Neuronal stem cell (in vitro differentiated cells): ENCODE measurements at regions not wholly inside any gene's neighbourhood (a gene's known extent, or its start where the extent isn't known, plus 50 kb on each side); places are given as distances from the start of the nearest gene placed in this dataset.

Experiments
- DNase-seq: peaks from one replicate; pipeline ENCODE4 v3.0.0-alpha.2; 2013; ENCODE audit warnings: low spot score
- H2AFZ ChIP-seq: one replicate; pipeline ENCODE4 v1.6.1; 2013; ENCODE audit warnings: mild to moderate bottlenecking, low read length, inconsistent platforms
- H2AK5ac ChIP-seq: 2 replicates; pipeline ENCODE4 v1.6.1; 2013; ENCODE audit warnings: low read depth, mild to moderate bottlenecking, inconsistent platforms, low read length, moderate library complexity, mixed read lengths
- H2BK120ac ChIP-seq: 2 replicates; pipeline ENCODE4 v1.6.1; 2013; ENCODE audit warnings: low read depth, mild to moderate bottlenecking, inconsistent platforms, low read length, moderate library complexity, mixed read lengths
- H2BK12ac ChIP-seq: one replicate; pipeline ENCODE4 v1.6.1; 2013; ENCODE audit warnings: low read length, inconsistent platforms
- H2BK15ac ChIP-seq: 2 replicates; pipeline ENCODE4 v1.6.1; 2013; ENCODE audit warnings: mild to moderate bottlenecking, low read length, inconsistent platforms, mixed read lengths
- H2BK5ac ChIP-seq: one replicate; pipeline ENCODE4 v1.6.1; 2013; ENCODE audit warnings: inconsistent platforms, mild to moderate bottlenecking, low read length, moderate library complexity
- H3K14ac ChIP-seq: one replicate; pipeline ENCODE4 v1.6.1; 2013; ENCODE audit warnings: low read length, inconsistent platforms
- H3K18ac ChIP-seq: 2 replicates; pipeline ENCODE4 v1.6.1; 2013; ENCODE audit warnings: low read length, inconsistent platforms
- H3K23ac ChIP-seq: 2 replicates; pipeline ENCODE4 v1.6.1; 2013; ENCODE audit warnings: low read depth, mild to moderate bottlenecking, mixed read lengths, low read length, inconsistent platforms; ENCODE audit not compliant: poor library complexity
- H3K27ac ChIP-seq: replicated peaks from 3 replicates; pipeline ENCODE4 v1.5.1; 2013; ENCODE audit warnings: low read length, inconsistent platforms
- H3K27me3 ChIP-seq, 3 experiments: 2 replicates each; pipeline ENCODE4 v1.6.1; 2013; ENCODE audit warnings: low read length in 3 of 3, mild to moderate bottlenecking in 2 of 3, inconsistent platforms in 1 of 3, low read depth in 1 of 3, mixed read lengths in 1 of 3, moderate library complexity in 1 of 3; ENCODE audit not compliant: control insufficient read depth in 3 of 3, insufficient read depth in 3 of 3
- H3K36me3 ChIP-seq, 2 donors: replicated peaks in 1 of 2; 2 replicates each; pipeline ENCODE4 v1.6.1; 2013; ENCODE audit warnings: low read length in 2 of 2; ENCODE audit not compliant: control insufficient read depth in 2 of 2, insufficient read depth in 2 of 2
- H3K4ac ChIP-seq: 2 replicates; pipeline ENCODE4 v1.6.1; 2013; ENCODE audit warnings: inconsistent platforms, mild to moderate bottlenecking, low read length, moderate library complexity
- H3K4me1 ChIP-seq, 2 donors: 1 replicate in 1 of 2; 2 replicates in 1 of 2; pipeline ENCODE4 v1.6.1; 2013; ENCODE audit warnings: low read length in 2 of 2, low read depth in 1 of 2; ENCODE audit not compliant: control insufficient read depth in 2 of 2, insufficient read depth in 1 of 2
- H3K4me2 ChIP-seq: one replicate; pipeline ENCODE4 v1.6.1; 2013; ENCODE audit warnings: mild to moderate bottlenecking, low read length, inconsistent platforms; ENCODE audit not compliant: insufficient read depth, poor library complexity, severe bottlenecking
- H3K4me3 ChIP-seq, 2 donors: 2 replicates each; pipeline ENCODE4 v1.5.1; 2013; ENCODE audit warnings: low read length in 2 of 2, mild to moderate bottlenecking in 2 of 2, inconsistent platforms in 1 of 2, moderate library complexity in 1 of 2
- H3K79me1 ChIP-seq: one replicate; pipeline ENCODE4 v1.6.1; 2013; ENCODE audit warnings: low read depth, mild to moderate bottlenecking, inconsistent platforms, low read length, moderate library complexity
- H3K9ac ChIP-seq: one replicate; pipeline ENCODE4 v1.6.1; 2013; ENCODE audit warnings: mild to moderate bottlenecking, low read depth, low read length, inconsistent platforms; ENCODE audit not compliant: poor library complexity
- H3K9me3 ChIP-seq, 2 donors: replicated peaks in 1 of 2; 2 replicates each; pipeline versions ENCODE3 to v1.6.1; 2013; ENCODE audit warnings: low read length in 2 of 2, mild to moderate bottlenecking in 2 of 2, inconsistent platforms in 1 of 2, low read depth in 1 of 2, mixed read lengths in 1 of 2, moderate library complexity in 1 of 2; ENCODE audit not compliant: control insufficient read depth in 2 of 2, insufficient read depth in 1 of 2
- H4K8ac ChIP-seq: one replicate; pipeline ENCODE4 v1.6.1; 2013; ENCODE audit warnings: low read depth, mild to moderate bottlenecking, inconsistent platforms, low read length, moderate library complexity
- H4K91ac ChIP-seq: one replicate; pipeline ENCODE4 v1.6.1; 2013; ENCODE audit warnings: low read length, low read depth, mild to moderate bottlenecking, inconsistent platforms; ENCODE audit not compliant: poor library complexity
- WGBS, 2 donors: extraction: QIAGEN DNeasy Blood & Tissue Kit; methylation state at CpG; one replicate each; pipeline ENCODE4 v1.1.7; 2013; ENCODE audit warnings: missing lambda C conversion rate in 2 of 2, mixed read lengths in 1 of 2; ENCODE audit not compliant: insufficient read length in 2 of 2, insufficient replicate concordance in 1 of 2; ENCODE audit errors: extremely low coverage in 2 of 2; 5-methylcytosine and 5-hydroxymethylcytosine counted together

DNA sequence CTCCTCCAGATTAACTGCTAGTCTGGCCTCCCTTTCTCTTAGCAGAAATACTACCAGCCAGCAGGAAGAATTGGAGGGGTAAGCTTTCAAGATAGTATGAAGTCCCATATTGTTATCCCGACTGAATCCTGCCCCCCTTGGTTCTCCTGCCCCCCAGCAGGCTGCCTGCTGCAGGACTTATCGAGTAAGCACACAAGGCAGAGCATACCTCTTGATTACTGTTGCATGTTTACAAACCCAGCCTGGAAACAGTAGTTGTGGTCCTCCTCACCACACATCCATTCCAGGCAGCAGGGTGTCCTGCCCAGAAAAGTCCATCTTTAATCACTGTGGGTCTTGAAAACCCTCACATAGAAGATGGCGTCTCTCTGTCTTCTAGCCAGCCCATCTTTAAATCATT lies 66.8 kb upstream of the PPP2R3A start:
- H3K36me3 ChIP-seq: no peaks in the 10 kb centered on the region
- no peak overlapping the region for H3K27ac ChIP-seq
- H3K4ac ChIP-seq: no peak overlapping the region
- no peak overlapping the region for H2BK15ac ChIP-seq
- H3K18ac ChIP-seq: no peak overlapping the region
- DNase-seq: no peak
- H3K79me1 ChIP-seq: no peaks in the 10 kb centered on the region
- H3K9me3 ChIP-seq: no peaks in the 10 kb centered on the region
- no peak overlapping the region for H3K9ac ChIP-seq
- H3K4me3 ChIP-seq: no peak overlapping the region
- no peak overlapping the region for H3K14ac ChIP-seq
- no peaks in the 10 kb centered on the region for H3K4me1 ChIP-seq
- no peak overlapping the region for H2BK12ac ChIP-seq
- no peak overlapping the region for H4K91ac ChIP-seq
- H2BK5ac ChIP-seq: no peak overlapping the region
- H3K23ac ChIP-seq: no peak overlapping the region
- H2AFZ ChIP-seq: no peak overlapping the region
- no CpG with 5 or more reads among the region's 3 CpGs for WGBS, 2 donors
- no peak overlapping the region for H4K8ac ChIP-seq
- H3K4me2 ChIP-seq: no peak overlapping the region
- no peaks in the 10 kb centered on the region for H3K27me3 ChIP-seq
- H2AK5ac ChIP-seq: no peak overlapping the region
- H2BK120ac ChIP-seq: no peak overlapping the region

DNA sequence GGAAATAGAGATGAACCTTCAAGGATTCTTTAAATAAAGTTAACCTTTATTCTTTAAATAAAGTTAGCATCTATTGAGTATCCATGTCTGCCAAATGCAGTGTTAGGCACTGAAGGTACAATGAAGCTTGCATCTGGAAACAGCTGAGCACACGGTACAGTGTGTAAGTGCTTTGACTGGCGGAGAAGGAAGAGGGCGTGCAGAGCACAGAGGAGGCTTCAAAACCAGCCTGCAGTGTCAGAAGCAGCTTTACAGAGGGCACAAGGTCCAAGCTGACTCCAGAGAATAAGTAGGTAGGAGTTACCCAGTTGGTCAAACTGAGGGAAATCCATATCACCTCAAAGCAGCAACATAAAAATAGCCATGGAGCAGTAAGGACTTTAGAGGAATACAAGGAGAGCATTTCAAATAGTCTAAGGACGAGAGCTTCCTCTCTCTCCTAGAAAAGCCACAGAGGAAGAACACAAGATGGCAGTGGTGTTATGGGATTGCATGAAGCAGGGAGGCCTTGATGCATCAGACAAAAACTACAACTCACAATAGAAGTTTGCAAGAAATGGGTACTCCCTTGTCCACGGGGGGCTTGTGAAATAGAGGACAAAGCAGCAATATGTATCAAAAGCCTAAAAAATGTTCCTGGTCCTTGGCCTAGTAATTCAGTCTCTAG lies 60.3 kb upstream of the PPP2R3A start:
- Histone ChIP-seq H2BK12ac (no peak overlapping the region), H3K9ac (no peak overlapping the region), H3K27me3 (peaks cover 0 to 3% (median 0%) of the 10 kb centered on the region in 3 experiments), H2BK5ac (no peak overlapping the region), H2BK120ac (no peak overlapping the region), H2AFZ (no peak overlapping the region), H3K4ac (no peak overlapping the region), H3K23ac (no peak overlapping the region), H3K4me1 (no peaks in the 10 kb centered on the region), H2BK15ac (no peak overlapping the region), H4K91ac (no peak overlapping the region), H3K4me3 (no peak overlapping the region), H3K27ac (no peak overlapping the region), H3K18ac (no peak overlapping the region), H3K79me1 (no peaks in the 10 kb centered on the region), H3K36me3 (no peaks in the 10 kb centered on the region), H2AK5ac (no peak overlapping the region), H3K14ac (no peak overlapping the region), H3K4me2 (no peak overlapping the region), H3K9me3 (no peaks in the 10 kb centered on the region), H4K8ac (no peak overlapping the region)
- no peak for DNase-seq
- no CpG with 5 or more reads among the region's 5 CpGs for WGBS, 2 donors

DNA sequence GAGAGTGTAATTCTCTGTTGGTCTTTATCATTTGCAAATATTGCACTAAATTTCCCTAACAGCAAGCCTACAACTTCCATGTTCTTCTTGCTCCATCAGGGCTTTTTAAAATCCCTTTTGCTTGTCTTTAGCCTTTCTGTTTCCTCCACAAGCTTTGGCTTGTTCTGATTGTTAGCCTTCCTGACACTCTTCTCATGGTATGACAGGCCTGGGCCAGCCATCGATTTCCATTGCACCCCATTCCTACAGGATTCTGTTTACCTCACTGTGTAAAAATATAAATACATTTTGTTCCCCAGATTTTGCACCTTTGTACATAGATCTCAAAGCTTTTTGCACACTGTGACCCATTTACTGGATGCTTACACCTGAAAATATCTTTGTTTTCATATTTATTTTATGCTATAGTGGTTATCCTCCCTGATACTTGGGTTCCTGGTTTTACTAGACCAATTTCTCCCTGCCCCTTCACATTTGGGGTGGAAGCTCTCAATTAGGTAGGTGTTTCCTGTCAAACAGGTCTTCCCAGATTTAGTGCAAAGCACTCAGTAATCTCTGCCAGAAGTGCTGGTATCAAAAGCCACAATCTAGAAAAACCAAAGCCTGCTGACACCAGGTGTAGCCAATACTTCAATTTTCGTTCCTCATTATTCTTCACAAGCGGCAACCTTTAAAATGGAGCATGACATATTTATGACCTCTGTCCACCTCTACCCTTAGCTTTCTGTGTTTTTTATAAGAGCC lies 57.9 kb upstream of the PPP2R3A start:
- Histone ChIP-seq H2BK15ac (no peak overlapping the region), H3K4me3 (no peak overlapping the region), H3K23ac (no peak overlapping the region), H3K27ac (no peak overlapping the region), H2BK120ac (no peak overlapping the region), H3K18ac (no peak overlapping the region), H2BK5ac (no peak overlapping the region), H3K36me3 (no peaks in the 10 kb centered on the region), H3K9ac (no peak overlapping the region), H2AFZ (no peak overlapping the region), H3K27me3 (peaks cover 0 to 3% (median 0%) of the 10 kb centered on the region in 3 experiments), H3K4me2 (no peak overlapping the region), H3K14ac (no peak overlapping the region), H3K79me1 (no peaks in the 10 kb centered on the region), H3K4ac (no peak overlapping the region), H4K8ac (no peak overlapping the region), H4K91ac (no peak overlapping the region), H3K9me3 (no peaks in the 10 kb centered on the region), H2AK5ac (no peak overlapping the region), H2BK12ac (no peak overlapping the region), H3K4me1 (no peaks in the 10 kb centered on the region)
- no peak for DNase-seq
- WGBS, 2 donors: no CpG with 5 or more reads among the region's 3 CpGs

DNA sequence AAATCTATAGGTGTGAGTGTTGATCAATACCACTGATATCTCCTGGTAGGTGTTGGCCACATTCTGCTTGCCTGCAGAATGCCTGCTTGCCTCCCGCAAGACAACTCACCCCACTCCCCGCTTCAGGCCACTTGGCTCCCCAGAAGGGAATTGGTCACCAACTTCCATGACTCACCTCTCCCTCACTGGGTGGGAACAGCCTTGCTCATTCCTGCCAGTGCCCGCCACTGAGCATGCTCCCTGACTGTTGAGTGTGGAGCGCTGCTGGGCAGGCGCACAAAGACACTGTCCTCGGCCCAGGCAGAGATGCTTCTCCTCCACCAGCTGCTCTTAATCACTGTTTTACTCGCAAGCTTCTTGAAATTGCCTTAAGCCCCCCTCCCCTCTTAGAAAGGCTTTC lies 57.3 kb upstream of the PPP2R3A start:
- Histone ChIP-seq H3K4me2 (no peak overlapping the region), H2BK5ac (no peak overlapping the region), H3K4me3 (no peak overlapping the region), H3K9me3 (no peaks in the 10 kb centered on the region), H2BK120ac (no peak overlapping the region), H2AK5ac (no peak overlapping the region), H4K8ac (no peak overlapping the region), H3K23ac (no peak overlapping the region), H3K27ac (no peak overlapping the region), H3K4ac (no peak overlapping the region), H3K4me1 (no peaks in the 10 kb centered on the region), H2BK15ac (no peak overlapping the region), H3K9ac (no peak overlapping the region), H3K14ac (no peak overlapping the region), H3K27me3 (peaks cover 0 to 3% (median 0%) of the 10 kb centered on the region in 3 experiments), H3K36me3 (no peaks in the 10 kb centered on the region), H2BK12ac (no peak overlapping the region), H3K79me1 (no peaks in the 10 kb centered on the region), H2AFZ (no peak overlapping the region), H4K91ac (no peak overlapping the region), H3K18ac (no peak overlapping the region)
- WGBS, 2 donors: no CpG with 5 or more reads among the region's 7 CpGs
- DNase-seq: no peak
